Testis (tissue), 2 donors: ENCODE measurements at regions not wholly inside any gene's neighbourhood (a gene's known extent, or its start where the extent isn't known, plus 50 kb on each side); places are given as distances from the start of the nearest gene placed in this dataset.

Experiments used
- POLR2A ChIP-seq: fragments of 450-650 bp; IDR thresholded peaks from one replicate; pipeline ENCODE4 v1.6.1; 2017; ENCODE audit warnings: antibody characterized with exemption, mild to moderate bottlenecking, moderate library complexity
- TF ChIP-seq, protein P1 (sequence below), 3 experiments: fragments of 450-650 bp in 2 of 3; fragments of 200-600 bp in 1 of 3; sonication (generic) in 1 of 3; IDR thresholded peaks; one replicate each; pipeline ENCODE4 v1.5.1; 2016 to 2019; ENCODE audit warnings: antibody characterized with exemption in 3 of 3, mild to moderate bottlenecking in 2 of 3, moderate library complexity in 1 of 3

DNA sequence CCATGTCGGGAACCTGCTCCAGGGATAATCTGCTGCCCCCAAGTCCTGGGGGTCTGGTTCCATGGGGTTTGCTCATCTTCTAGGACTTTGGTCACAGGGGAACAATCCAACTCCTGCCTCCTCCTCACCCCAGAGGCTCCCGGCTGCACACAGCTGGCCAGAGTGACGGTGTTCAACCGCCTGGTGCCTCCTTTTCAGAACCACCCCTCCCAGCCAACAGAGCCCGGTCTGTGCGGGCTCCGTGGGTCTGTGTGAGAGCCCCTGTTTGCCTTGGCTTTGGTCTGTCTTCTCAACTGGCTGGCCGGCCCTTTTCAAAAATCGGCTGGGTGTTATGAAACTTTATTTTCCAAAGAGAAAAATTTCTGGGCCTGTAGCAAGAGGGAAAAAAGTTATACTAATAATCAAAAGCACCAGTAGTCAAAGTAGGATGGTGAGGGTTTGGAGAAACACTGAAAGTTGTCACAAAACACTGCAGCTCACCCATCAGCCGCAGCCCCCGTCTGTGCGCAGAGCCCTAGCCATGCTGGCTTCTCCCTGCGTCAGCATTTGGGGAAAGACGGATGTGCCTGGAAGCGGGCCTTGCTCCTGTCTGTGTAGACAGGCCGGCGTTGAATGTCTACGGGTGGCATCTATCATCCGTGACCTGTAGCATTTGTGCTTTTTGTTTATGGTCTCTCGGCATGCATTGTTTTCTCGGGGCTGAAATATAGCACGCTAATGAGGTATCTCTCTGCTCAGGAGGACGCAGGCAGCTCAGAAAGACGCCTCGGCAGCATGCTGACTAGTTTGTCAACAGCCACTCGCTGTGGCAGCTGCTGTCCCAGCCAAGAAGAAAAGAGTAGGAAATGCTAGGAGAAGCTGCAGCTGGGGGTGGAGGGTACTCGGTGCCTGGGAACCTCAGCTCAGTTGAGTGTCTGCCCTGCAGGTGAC lies 138.6 kb downstream of the GLI2 start:
- no peak for TF ChIP-seq POLR2A
- TF ChIP-seq, protein P1, sequence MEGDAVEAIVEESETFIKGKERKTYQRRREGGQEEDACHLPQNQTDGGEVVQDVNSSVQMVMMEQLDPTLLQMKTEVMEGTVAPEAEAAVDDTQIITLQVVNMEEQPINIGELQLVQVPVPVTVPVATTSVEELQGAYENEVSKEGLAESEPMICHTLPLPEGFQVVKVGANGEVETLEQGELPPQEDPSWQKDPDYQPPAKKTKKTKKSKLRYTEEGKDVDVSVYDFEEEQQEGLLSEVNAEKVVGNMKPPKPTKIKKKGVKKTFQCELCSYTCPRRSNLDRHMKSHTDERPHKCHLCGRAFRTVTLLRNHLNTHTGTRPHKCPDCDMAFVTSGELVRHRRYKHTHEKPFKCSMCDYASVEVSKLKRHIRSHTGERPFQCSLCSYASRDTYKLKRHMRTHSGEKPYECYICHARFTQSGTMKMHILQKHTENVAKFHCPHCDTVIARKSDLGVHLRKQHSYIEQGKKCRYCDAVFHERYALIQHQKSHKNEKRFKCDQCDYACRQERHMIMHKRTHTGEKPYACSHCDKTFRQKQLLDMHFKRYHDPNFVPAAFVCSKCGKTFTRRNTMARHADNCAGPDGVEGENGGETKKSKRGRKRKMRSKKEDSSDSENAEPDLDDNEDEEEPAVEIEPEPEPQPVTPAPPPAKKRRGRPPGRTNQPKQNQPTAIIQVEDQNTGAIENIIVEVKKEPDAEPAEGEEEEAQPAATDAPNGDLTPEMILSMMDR (IDR thresholded peaks at IDR 0.05) = no peak
